Stimulated activated naive CD4-positive, alpha-beta T cell (primary cell): ENCODE measurements at regions not wholly inside any gene's neighbourhood (a gene's known extent, or its start where the extent isn't known, plus 50 kb on each side); places are given as distances from the start of the nearest gene placed in this dataset.

Experiments
- DNase-seq, 6 experiments: peaks; one replicate each; lab custom pipeline; 2025; lab: John Stamatoyannopoulos, UW

GRCh38 chr22:49107961-49108530 is 719.6 kb downstream of the BRD1 start:
- DNase-seq = no peak

GRCh38 chr22:49107561-49107960 is 720.1 kb downstream of the BRD1 start:
- no peak for DNase-seq

- no peak for DNase-seq
Measured at GRCh38 chr22:49106842-49107152, 720.9 kb downstream of the BRD1 start.

- DNase-seq = no peak
Measured at GRCh38 chr22:49106096-49106841, 721.4 kb downstream of the BRD1 start.

- DNase-seq = no peak
Measured at GRCh38 chr22:49104434-49104833, 723.2 kb downstream of the BRD1 start.

- no peak for DNase-seq
Measured at GRCh38 chr22:49103314-49104059, 724.2 kb downstream of the BRD1 start.

GRCh38 chr22:49102367-49102766 is 725.3 kb downstream of the BRD1 start:
- DNase-seq = no peak

- no peak for DNase-seq
Measured at GRCh38 chr22:49101873-49102272, 725.8 kb downstream of the BRD1 start.

GRCh38 chr22:49101225-49101624 is 726.4 kb downstream of the BRD1 start:
- DNase-seq = no peak

- DNase-seq = no peak
Measured at GRCh38 chr22:49100773-49101172, 726.9 kb downstream of the BRD1 start.

GRCh38 chr22:49100316-49100715 is 727.4 kb downstream of the BRD1 start:
- no peak for DNase-seq

- DNase-seq = no peak
Measured at GRCh38 chr22:49099496-49100124, 728.1 kb downstream of the BRD1 start.

- DNase-seq = no peak
Measured at GRCh38 chr22:49099089-49099488, 728.6 kb downstream of the BRD1 start.

GRCh38 chr22:49097966-49098365 is 729.7 kb downstream of the BRD1 start:
- no peak for DNase-seq

- DNase-seq = no peak
Measured at GRCh38 chr22:49097171-49097925, 730.3 kb downstream of the BRD1 start.

- no peak for DNase-seq
Measured at GRCh38 chr22:49096476-49096875, 731.2 kb downstream of the BRD1 start.

GRCh38 chr22:49095366-49095765 is 732.3 kb downstream of the BRD1 start:
- no peak for DNase-seq

- no peak for DNase-seq
Measured at GRCh38 chr22:49094858-49095257, 732.8 kb downstream of the BRD1 start.

GRCh38 chr22:49094151-49094550 is 733.5 kb downstream of the BRD1 start:
- DNase-seq = no peak

- no peak for DNase-seq
Measured at GRCh38 chr22:49093192-49093880, 734.3 kb downstream of the BRD1 start.

- DNase-seq = no peak
Measured at GRCh38 chr22:49092716-49093115, 735.0 kb downstream of the BRD1 start.
